SU-DHL-6 (cell line): ENCODE measurements at regions not wholly inside any gene's neighbourhood (a gene's known extent, or its start where the extent isn't known, plus 50 kb on each side); places are given as distances from the start of the nearest gene placed in this dataset.

Source experiments
- H2AFZ ChIP-seq: fragments of 200-600 bp; sonication (generic); 2 replicates; pipeline ENCODE4 v1.6.1; 2014; ENCODE audit warnings: low read depth, mild to moderate bottlenecking, moderate library complexity, mixed read lengths, antibody characterized with exemption, low read length; ENCODE audit not compliant: severe bottlenecking
- H3F3A ChIP-seq: fragments of 200-600 bp; shearing (Covaris generic); 2 replicates; pipeline ENCODE4 v1.6.0; 2016; ENCODE audit warnings: antibody characterized with exemption, mild to moderate bottlenecking; ENCODE audit not compliant: insufficient read depth
- H3K27ac ChIP-seq: fragments of 200-600 bp; sonication (generic); 2 replicates; pipeline ENCODE4 v1.5.1; 2016; ENCODE audit warnings: low read depth, mild to moderate bottlenecking, low read length, moderate library complexity, mixed read lengths
- H3K27me3 ChIP-seq: fragments of 200-600 bp; sonication (generic), shearing (Covaris generic); 2 replicates; pipeline ENCODE4 v1.6.0; 2014; ENCODE audit warnings: mild to moderate bottlenecking, low read length
- H3K36me3 ChIP-seq: fragments of 200-600 bp; sonication (generic); 2 replicates; pipeline ENCODE4 v1.6.1; 2014; ENCODE audit warnings: mild to moderate bottlenecking, low read length, mixed read lengths
- H3K4me2 ChIP-seq: fragments of 300-600, 200-600 bp; shearing (Covaris generic), sonication (generic); 2 replicates; pipeline ENCODE4 v1.6.0; 2014; ENCODE audit warnings: low read length, low read depth, mild to moderate bottlenecking; ENCODE audit not compliant: poor library complexity, severe bottlenecking
- H3K4me3 ChIP-seq: fragments of 200-600 bp; sonication (generic); 2 replicates; pipeline ENCODE4 v1.5.1; 2014; ENCODE audit warnings: antibody characterized with exemption, low read length, mild to moderate bottlenecking, mixed read lengths; ENCODE audit not compliant: insufficient read depth, poor library complexity, severe bottlenecking
- H3K79me2 ChIP-seq: fragments of 200-600 bp; sonication (generic); 2 replicates; pipeline ENCODE4 v1.6.1; 2014; ENCODE audit warnings: mild to moderate bottlenecking, low read length, moderate library complexity; ENCODE audit not compliant: insufficient read depth
- H3K9ac ChIP-seq: fragments of 200-600 bp; sonication (generic); 2 replicates; pipeline ENCODE4 v1.7.0; 2014; ENCODE audit warnings: mild to moderate bottlenecking, low read length
- H3K9me2 ChIP-seq: fragments of 200-600 bp; sonication (generic); replicated peaks from 2 replicates; pipeline ENCODE4 v1.6.1; 2014; ENCODE audit warnings: low read length; ENCODE audit not compliant: insufficient read depth
- H3K9me3 ChIP-seq: fragments of 200-600 bp; sonication (generic); 2 replicates; pipeline ENCODE4 v1.6.1; 2014; ENCODE audit warnings: low read length, mixed read lengths; ENCODE audit not compliant: insufficient read depth
- H4K20me1 ChIP-seq: fragments of 200-600 bp; sonication (generic); 2 replicates; pipeline ENCODE4 v1.6.1; 2014; ENCODE audit warnings: low read depth, mild to moderate bottlenecking, antibody characterized with exemption, low read length, moderate library complexity, mixed read lengths
- CTCF ChIP-seq: fragments of 200-600 bp; sonication (generic); IDR thresholded peaks from one replicate; pipeline ENCODE4 v1.5.1; 2017; ENCODE audit warnings: antibody characterized with exemption, mild to moderate bottlenecking, low read length, moderate library complexity; ENCODE audit not compliant: insufficient read depth, poor library complexity, severe bottlenecking
- EZH2phosphoT487 ChIP-seq: fragments of 200-600 bp; sonication (generic), shearing (Covaris generic); conservative IDR thresholded peaks from 2 replicates; pipeline ENCODE4 v1.6.1; 2018; ENCODE audit warnings: mild to moderate bottlenecking, antibody characterized with exemption, low read length, moderate library complexity, mixed read lengths

GRCh38 chr9:13988944-13989343 lies 325.0 kb downstream of the NFIB start:
- TF ChIP-seq EZH2phosphoT487 (no peak), CTCF (no peak)
- H4K20me1 ChIP-seq, result no peaks in the 10 kb centered on the region
- H3K4me3 ChIP-seq, result no peak overlapping the region
- no peak overlapping the region for H3K27ac ChIP-seq
- H3K9me3 ChIP-seq, result no peaks in the 10 kb centered on the region
- H3K9me2 ChIP-seq, result no peaks in the 10 kb centered on the region; the same call in 1 of the 2 replicates
- H3K79me2 ChIP-seq, result no peaks in the 10 kb centered on the region
- H2AFZ ChIP-seq, result no peak overlapping the region
- no peaks in the 10 kb centered on the region for H3K27me3 ChIP-seq
- H3K36me3 ChIP-seq, result no peaks in the 10 kb centered on the region
- no peak overlapping the region for H3K9ac ChIP-seq
- no peak overlapping the region for H3K4me2 ChIP-seq
- no peaks in the 10 kb centered on the region for H3F3A ChIP-seq

GRCh38 chr9:13983607-13984006 lies 330.3 kb downstream of the NFIB start:
- Histone ChIP-seq H3K27me3 (no peaks in the 10 kb centered on the region), H3K9me2 (no peaks in the 10 kb centered on the region; the same call in 1 of the 2 replicates), H3K79me2 (no peaks in the 10 kb centered on the region), H2AFZ (no peak overlapping the region), H3K36me3 (no peaks in the 10 kb centered on the region), H3K4me2 (no peak overlapping the region), H3K9me3 (no peaks in the 10 kb centered on the region), H3K27ac (no peak overlapping the region), H3K9ac (no peak overlapping the region), H3K4me3 (no peak overlapping the region), H4K20me1 (no peaks in the 10 kb centered on the region), H3F3A (no peaks in the 10 kb centered on the region)
- TF ChIP-seq CTCF, result no peak
- no peak for TF ChIP-seq EZH2phosphoT487

- TF ChIP-seq EZH2phosphoT487 (no peak), CTCF (no peak)
Observed at GRCh38 chr9:13979941-13980318, 334.0 kb downstream of the NFIB start.

More at GRCh38 chr9:13979941-13980318, 334.0 kb downstream of the NFIB start:
- no peaks in the 10 kb centered on the region for H3F3A ChIP-seq
- H3K4me3 ChIP-seq, result no peak overlapping the region
- H3K9ac ChIP-seq, result no peak overlapping the region
- no peaks in the 10 kb centered on the region for H3K36me3 ChIP-seq
- no peaks in the 10 kb centered on the region for H3K79me2 ChIP-seq
- no peak overlapping the region for H2AFZ ChIP-seq
- no peaks in the 10 kb centered on the region for H4K20me1 ChIP-seq
- no peaks in the 10 kb centered on the region for H3K27me3 ChIP-seq
- no peaks in the 10 kb centered on the region for H3K9me3 ChIP-seq
- H3K27ac ChIP-seq, result no peak overlapping the region
- no peak overlapping the region for H3K4me2 ChIP-seq
- H3K9me2 ChIP-seq, result no peaks in the 10 kb centered on the region; the same call in 1 of the 2 replicates
